Testis (tissue), 2 donors: ENCODE measurements at regions not wholly inside any gene's neighbourhood (a gene's known extent, or its start where the extent isn't known, plus 50 kb on each side); places are given as distances from the start of the nearest gene placed in this dataset.

ENCODE experiments used
- DNase-seq: peaks from one replicate; pipeline ENCODE4 v3.0.0-alpha.2; 2019
- H3K27ac ChIP-seq, 2 donors: fragments of 200-600 bp; sonication (generic); one replicate each; pipeline ENCODE4 v1.5.1; 2019
- H3K27me3 ChIP-seq: fragments of 200-600 bp; sonication (generic); one replicate; pipeline ENCODE4 v1.5.1; 2019
- H3K36me3 ChIP-seq: fragments of 200-600 bp; sonication (generic); one replicate; pipeline ENCODE4 v1.5.1; 2017; ENCODE audit warnings: low read depth; ENCODE audit errors: missing control alignments
- H3K4me1 ChIP-seq: fragments of 200-600 bp; sonication (generic); one replicate; pipeline ENCODE4 v1.5.1; 2019
- H3K4me3 ChIP-seq, 2 donors: fragments of 200-600 bp; sonication (generic); one replicate each; pipeline ENCODE4 v1.5.1; 2017 to 2019
- H3K9me3 ChIP-seq: fragments of 200-600 bp; sonication (generic); one replicate; pipeline ENCODE4 v1.5.1; 2017
- POLR2A ChIP-seq: fragments of 450-650 bp; IDR thresholded peaks from one replicate; pipeline ENCODE4 v1.6.1; 2017; ENCODE audit warnings: antibody characterized with exemption, mild to moderate bottlenecking, moderate library complexity
- WGBS, 2 donors: methylation state at CpG; one replicate each; pipeline ENCODE4 v1.1.5; 2018; 5-methylcytosine and 5-hydroxymethylcytosine counted together
- intact Hi-C: fragments of 100-400 bp; cut with DNase I; formaldehyde crosslinking; loops from one replicate; pipeline ENCODE4 v1.15.1; 2023; ENCODE audit warnings: low total_unique reads
- TF ChIP-seq, protein P1 (sequence below), 3 experiments: fragments of 450-650 bp in 2 of 3; fragments of 200-600 bp in 1 of 3; sonication (generic) in 1 of 3; IDR thresholded peaks; one replicate each; pipeline ENCODE4 v1.5.1; 2016 to 2019; ENCODE audit warnings: antibody characterized with exemption in 3 of 3, mild to moderate bottlenecking in 2 of 3, moderate library complexity in 1 of 3

DNA sequence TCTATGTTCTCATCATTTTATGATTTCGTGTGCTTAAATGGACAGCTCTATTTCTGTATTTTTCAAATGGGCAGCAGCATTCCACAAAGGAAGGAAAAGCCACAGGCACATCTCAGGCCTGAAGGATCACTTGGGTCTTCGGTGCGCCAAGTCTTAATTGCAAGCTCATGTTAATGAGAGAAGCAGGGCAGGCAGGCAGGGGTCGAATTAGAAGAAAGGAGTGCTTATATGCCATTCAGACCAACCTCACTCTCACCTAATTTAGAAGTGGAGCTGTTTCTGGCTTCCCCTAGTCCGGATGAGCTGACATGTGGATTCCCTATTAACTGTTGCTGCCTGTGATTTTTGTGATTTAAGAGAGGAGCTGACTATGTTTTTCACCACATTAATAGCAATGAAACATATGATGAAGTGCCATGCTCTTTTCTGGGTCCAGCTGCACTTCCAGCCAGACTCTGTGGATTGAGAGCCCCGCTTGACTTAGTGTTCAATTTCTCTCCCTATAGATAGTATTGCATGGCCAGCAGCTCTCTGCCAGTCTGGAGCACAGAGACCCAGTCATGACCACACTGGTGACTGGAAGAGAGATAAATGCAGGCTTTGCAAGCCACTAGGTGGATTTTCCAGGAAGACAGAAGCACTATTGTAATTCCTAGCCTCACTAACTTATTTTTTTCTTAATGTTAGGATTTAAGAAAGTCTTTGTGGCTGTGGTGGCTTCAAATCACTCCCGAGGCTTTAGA lies 373.9 kb upstream of the FAT3 start:
- Histone ChIP-seq H3K4me1 (no peaks in the 10 kb centered on the region), H3K4me3 (no peak overlapping the region), H3K9me3 (no peaks in the 10 kb centered on the region), H3K36me3 (no peaks in the 10 kb centered on the region), H3K27me3 (no peaks in the 10 kb centered on the region), H3K27ac (no peak overlapping the region)
- intact Hi-C loops, result no loop called here
- TF ChIP-seq, protein P1, sequence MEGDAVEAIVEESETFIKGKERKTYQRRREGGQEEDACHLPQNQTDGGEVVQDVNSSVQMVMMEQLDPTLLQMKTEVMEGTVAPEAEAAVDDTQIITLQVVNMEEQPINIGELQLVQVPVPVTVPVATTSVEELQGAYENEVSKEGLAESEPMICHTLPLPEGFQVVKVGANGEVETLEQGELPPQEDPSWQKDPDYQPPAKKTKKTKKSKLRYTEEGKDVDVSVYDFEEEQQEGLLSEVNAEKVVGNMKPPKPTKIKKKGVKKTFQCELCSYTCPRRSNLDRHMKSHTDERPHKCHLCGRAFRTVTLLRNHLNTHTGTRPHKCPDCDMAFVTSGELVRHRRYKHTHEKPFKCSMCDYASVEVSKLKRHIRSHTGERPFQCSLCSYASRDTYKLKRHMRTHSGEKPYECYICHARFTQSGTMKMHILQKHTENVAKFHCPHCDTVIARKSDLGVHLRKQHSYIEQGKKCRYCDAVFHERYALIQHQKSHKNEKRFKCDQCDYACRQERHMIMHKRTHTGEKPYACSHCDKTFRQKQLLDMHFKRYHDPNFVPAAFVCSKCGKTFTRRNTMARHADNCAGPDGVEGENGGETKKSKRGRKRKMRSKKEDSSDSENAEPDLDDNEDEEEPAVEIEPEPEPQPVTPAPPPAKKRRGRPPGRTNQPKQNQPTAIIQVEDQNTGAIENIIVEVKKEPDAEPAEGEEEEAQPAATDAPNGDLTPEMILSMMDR (IDR thresholded peaks at IDR 0.05), result no peak
- no peak for TF ChIP-seq POLR2A
- WGBS, 2 donors, result 76 to 82% methylated on average over 7 of the region's 7 CpGs
- no peak for DNase-seq

DNA sequence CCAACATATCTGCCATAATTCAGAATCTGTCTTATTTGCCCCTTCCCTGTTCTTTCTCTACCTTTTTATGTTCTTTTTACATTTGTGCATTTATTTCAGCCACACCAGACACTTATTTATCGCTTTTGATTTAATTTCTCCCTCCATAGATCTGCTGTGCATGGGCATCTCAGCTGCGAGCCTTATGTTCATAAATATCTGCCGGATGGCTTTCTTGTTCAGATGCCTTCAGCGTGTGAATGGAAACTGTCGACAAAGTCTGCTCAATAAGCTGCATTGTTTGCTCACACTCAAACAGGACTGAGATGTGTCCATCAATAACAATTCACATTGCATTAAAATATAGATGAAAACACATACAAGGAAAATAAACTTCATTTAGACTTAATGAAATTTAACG lies 374.6 kb upstream of the FAT3 start:
- no peaks in the 10 kb centered on the region for H3K4me1 ChIP-seq
- no peak for DNase-seq
- 94 to 97% methylated on average over 6 of the region's 6 CpGs for WGBS, 2 donors
- no peaks in the 10 kb centered on the region for H3K27me3 ChIP-seq
- TF ChIP-seq POLR2A, result no peak
- TF ChIP-seq, protein P1 (IDR thresholded peaks at IDR 0.05), result no peak
- no peaks in the 10 kb centered on the region for H3K9me3 ChIP-seq
- no peak overlapping the region for H3K4me3 ChIP-seq
- H3K27ac ChIP-seq, result no peak overlapping the region
- intact Hi-C loops, result no loop called here
- no peaks in the 10 kb centered on the region for H3K36me3 ChIP-seq

DNA sequence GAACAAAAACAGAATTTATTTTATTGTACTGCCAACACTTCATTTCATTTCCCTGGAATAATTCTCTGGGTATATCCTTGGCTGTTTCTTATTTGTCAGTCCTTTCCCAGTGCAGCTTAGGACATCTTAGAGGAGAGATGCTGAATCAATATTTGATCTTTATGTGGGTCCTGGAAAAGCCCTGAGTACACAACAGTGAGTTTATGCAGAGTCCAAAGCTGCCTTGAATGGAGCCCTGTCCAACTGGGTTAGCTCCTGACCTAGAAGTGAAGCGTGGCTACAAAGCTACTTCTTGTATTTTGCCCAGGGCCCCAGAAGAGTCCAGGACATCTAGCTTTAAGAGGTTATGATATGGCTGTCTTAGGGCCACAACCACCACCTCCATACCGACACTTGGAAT lies 378.0 kb upstream of the FAT3 start:
- Histone ChIP-seq H3K27me3 (no peaks in the 10 kb centered on the region), H3K27ac (no peak overlapping the region), H3K36me3 (no peaks in the 10 kb centered on the region), H3K9me3 (no peaks in the 10 kb centered on the region), H3K4me1 (no peaks in the 10 kb centered on the region), H3K4me3 (no peak overlapping the region)
- WGBS, 2 donors, result 86 to 98% methylated on average over 2 of the region's 2 CpGs
- intact Hi-C loops, result no loop called here
- TF ChIP-seq, protein P1 (IDR thresholded peaks at IDR 0.05), result no peak
- TF ChIP-seq POLR2A, result no peak
- DNase-seq, result no peak

DNA sequence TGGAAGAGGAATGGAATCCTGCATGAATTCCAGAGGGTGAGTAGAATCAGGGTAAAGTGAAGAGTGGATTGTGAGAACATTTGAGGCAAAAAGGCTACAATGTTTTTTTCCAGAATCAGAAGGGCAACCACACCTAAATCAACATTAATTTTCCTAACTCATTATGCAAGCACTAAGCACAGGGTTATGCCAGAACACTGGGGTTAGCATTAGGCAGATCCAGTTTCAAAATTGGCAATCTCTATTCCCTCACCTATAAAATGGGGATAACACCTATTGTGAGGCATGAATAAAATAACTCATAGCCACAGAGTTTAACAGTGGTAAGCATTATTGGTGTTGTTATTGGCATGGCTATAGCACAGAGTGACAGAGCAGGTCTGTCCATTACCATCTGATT lies 378.6 kb upstream of the FAT3 start:
- no peak overlapping the region for H3K4me3 ChIP-seq
- H3K9me3 ChIP-seq, result no peaks in the 10 kb centered on the region
- no peaks in the 10 kb centered on the region for H3K36me3 ChIP-seq
- intact Hi-C loops, result no loop called here
- DNase-seq, result no peak
- no peak overlapping the region for H3K27ac ChIP-seq
- TF ChIP-seq POLR2A, result no peak
- no peaks in the 10 kb centered on the region for H3K27me3 ChIP-seq
- H3K4me1 ChIP-seq, result no peaks in the 10 kb centered on the region

DNA sequence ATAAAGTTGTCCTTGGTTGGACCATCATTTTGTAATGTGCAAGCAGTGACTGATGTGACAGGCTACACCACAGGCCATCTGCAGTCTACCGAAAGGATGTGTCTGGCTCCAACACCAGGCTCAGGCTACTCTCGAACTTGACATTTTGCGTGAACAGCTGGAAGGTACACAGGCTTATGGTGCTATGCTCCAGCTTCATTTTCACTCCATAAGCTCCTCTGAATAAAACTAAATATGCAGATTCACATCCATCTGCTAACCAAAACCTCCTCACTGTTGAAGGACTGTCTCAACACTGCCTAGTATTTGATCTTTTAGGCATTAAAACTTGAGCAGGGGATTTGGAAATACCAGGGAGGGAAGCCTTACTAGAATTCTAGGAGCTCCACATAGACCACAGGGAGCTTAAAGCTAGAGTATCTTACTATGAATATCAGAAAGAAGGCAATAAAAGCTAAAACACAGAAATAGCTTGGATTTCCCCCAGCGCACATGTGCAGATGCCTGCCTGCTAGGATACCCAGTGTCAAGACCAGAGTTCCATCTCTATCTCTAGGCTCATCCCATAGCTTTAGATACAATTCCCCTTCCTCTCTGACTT lies 383.9 kb upstream of the FAT3 start:
- H3K4me3 ChIP-seq, result no peak overlapping the region
- H3K27ac ChIP-seq, result no peak overlapping the region
- intact Hi-C loops, result no loop called here
- 91 to 94% methylated on average over 4 of the region's 4 CpGs for WGBS, 2 donors
- H3K36me3 ChIP-seq, result no peaks in the 10 kb centered on the region
- DNase-seq, result no peak
- TF ChIP-seq POLR2A, result no peak
- TF ChIP-seq, protein P1 (IDR thresholded peaks at IDR 0.05), result no peak
- H3K4me1 ChIP-seq, result no peaks in the 10 kb centered on the region
- H3K27me3 ChIP-seq, result no peaks in the 10 kb centered on the region
- no peaks in the 10 kb centered on the region for H3K9me3 ChIP-seq
